DMS53 treated with DMSO at 0.1 percent for 48 hours (cell line): ENCODE measurements at regions not wholly inside any gene's neighbourhood (a gene's known extent, or its start where the extent isn't known, plus 50 kb on each side); places are given as distances from the start of the nearest gene placed in this dataset.

Experiments used
- DNase-seq: peaks from one replicate; lab custom pipeline; 2025; ENCODE audit not compliant: unreplicated experiment; lab: John Stamatoyannopoulos, UW

- peak; percentile 16 for DNase-seq
Measured at GRCh38 chr3:134427400-134428111, 53.3 kb upstream of the AMOTL2 start.

GRCh38 chr3:134426660-134427181, 52.5 kb upstream of the AMOTL2 start:
- DNase-seq = no peak

- no peak for DNase-seq
Measured at GRCh38 chr3:134425943-134426342, 51.7 kb upstream of the AMOTL2 start.
